Natural killer cell (primary cell): ENCODE measurements at regions not wholly inside any gene's neighbourhood (a gene's known extent, or its start where the extent isn't known, plus 50 kb on each side); places are given as distances from the start of the nearest gene placed in this dataset.

Source experiments
- ATAC-seq, 3 donors: fragments of 150-1000 bp in 2 of 3; fragments of 200-7000 bp in 1 of 3; cut with Tn5 transposase; 1 replicate in 1 of 3; 2 replicates in 2 of 3; pipeline ENCODE4 v1.10.0; 2021; ENCODE audit warnings: mild to moderate bottlenecking in 2 of 3, moderate library complexity in 2 of 3
- DNase-seq, 2 donors: peaks; one replicate each; pipeline versions ENCODE4 v3.0.0 to v3.0.0-alpha.2; 2013 to 2021; ENCODE audit warnings: mixed read lengths in 1 of 2
- H3K27ac ChIP-seq: one replicate; pipeline ENCODE4 v1.5.1; 2013; ENCODE audit warnings: mild to moderate bottlenecking, low read length
- H3K27me3 ChIP-seq: one replicate; pipeline ENCODE4 v1.6.1; 2013; ENCODE audit warnings: low read length; ENCODE audit not compliant: control insufficient read depth, insufficient read depth
- H3K36me3 ChIP-seq: one replicate; pipeline ENCODE4 v1.6.1; 2013; ENCODE audit warnings: low read length; ENCODE audit not compliant: control insufficient read depth, insufficient read depth
- H3K4me1 ChIP-seq: one replicate; pipeline ENCODE4 v1.6.1; 2013; ENCODE audit warnings: low read length; ENCODE audit not compliant: control insufficient read depth, insufficient read depth
- H3K4me3 ChIP-seq: one replicate; pipeline ENCODE4 v1.5.1; 2013; ENCODE audit warnings: low read length
- H3K9me3 ChIP-seq: one replicate; pipeline ENCODE4 v1.6.1; 2013; ENCODE audit warnings: low read length; ENCODE audit not compliant: control insufficient read depth, insufficient read depth
- H3K27ac Mint-ChIP-seq, 2 donors: one replicate each; pipeline ENCODE4 v1.8.0; 2022; ENCODE audit warnings: mild to moderate bottlenecking in 2 of 2, mixed read lengths in 2 of 2, moderate library complexity in 1 of 2
- H3K27me3 Mint-ChIP-seq, 2 donors: one replicate each; pipeline ENCODE4 v1.8.0; 2022; ENCODE audit warnings: low read depth in 2 of 2, mixed read lengths in 2 of 2
- H3K36me3 Mint-ChIP-seq: one replicate; pipeline ENCODE4 v1.8.0; 2022; ENCODE audit warnings: mixed read lengths
- H3K4me1 Mint-ChIP-seq, 2 donors: one replicate each; pipeline ENCODE4 v1.8.0; 2022; ENCODE audit warnings: mixed read lengths in 2 of 2
- H3K4me3 Mint-ChIP-seq: one replicate; pipeline ENCODE4 v1.8.0; 2022; ENCODE audit warnings: mild to moderate bottlenecking, moderate library complexity, mixed read lengths
- H3K9me3 Mint-ChIP-seq, 2 donors: one replicate each; pipeline ENCODE4 v1.8.0; 2022; ENCODE audit warnings: mixed read lengths in 2 of 2
- WGBS: methylation state at CpG from one replicate; pipeline ENCODE4 v1.1.7; 2013; ENCODE audit warnings: missing lambda C conversion rate; ENCODE audit not compliant: insufficient coverage; 5-methylcytosine and 5-hydroxymethylcytosine counted together
- intact Hi-C: fragments of 100-400 bp; cut with micrococcal nuclease; formaldehyde crosslinking; loops from one replicate; pipeline ENCODE4 v1.14.2; 2022
- TF ChIP-seq, protein P1 (sequence below): fragments of 200-600 bp; IDR thresholded peaks from one replicate; pipeline ENCODE4 v1.8.0; 2022; ENCODE audit warnings: antibody characterized with exemption

GRCh38 chr1:30284226-30284625 lies 439.2 kb downstream of the MATN1 start:
- intact Hi-C loops: no loop called here
- TF ChIP-seq, protein P1, sequence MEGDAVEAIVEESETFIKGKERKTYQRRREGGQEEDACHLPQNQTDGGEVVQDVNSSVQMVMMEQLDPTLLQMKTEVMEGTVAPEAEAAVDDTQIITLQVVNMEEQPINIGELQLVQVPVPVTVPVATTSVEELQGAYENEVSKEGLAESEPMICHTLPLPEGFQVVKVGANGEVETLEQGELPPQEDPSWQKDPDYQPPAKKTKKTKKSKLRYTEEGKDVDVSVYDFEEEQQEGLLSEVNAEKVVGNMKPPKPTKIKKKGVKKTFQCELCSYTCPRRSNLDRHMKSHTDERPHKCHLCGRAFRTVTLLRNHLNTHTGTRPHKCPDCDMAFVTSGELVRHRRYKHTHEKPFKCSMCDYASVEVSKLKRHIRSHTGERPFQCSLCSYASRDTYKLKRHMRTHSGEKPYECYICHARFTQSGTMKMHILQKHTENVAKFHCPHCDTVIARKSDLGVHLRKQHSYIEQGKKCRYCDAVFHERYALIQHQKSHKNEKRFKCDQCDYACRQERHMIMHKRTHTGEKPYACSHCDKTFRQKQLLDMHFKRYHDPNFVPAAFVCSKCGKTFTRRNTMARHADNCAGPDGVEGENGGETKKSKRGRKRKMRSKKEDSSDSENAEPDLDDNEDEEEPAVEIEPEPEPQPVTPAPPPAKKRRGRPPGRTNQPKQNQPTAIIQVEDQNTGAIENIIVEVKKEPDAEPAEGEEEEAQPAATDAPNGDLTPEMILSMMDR: no peak
- Histone ChIP-seq H3K4me3 (no peak overlapping the region), H3K27me3 (no peaks in the 10 kb centered on the region), H3K9me3 (peaks cover 14% of the 10 kb centered on the region), H3K27ac (no peak overlapping the region), H3K36me3 (no peaks in the 10 kb centered on the region), H3K4me1 (peaks cover 21% of the 10 kb centered on the region)
- no peak for ATAC-seq
- Mint-ChIP-seq H3K27me3 (peaks cover 5 to 21% of the 10 kb centered on the region in 2 donors), H3K9me3 (peaks cover 3 to 4% of the 10 kb centered on the region in 2 donors), H3K4me3 (peak overlapping the region; percentile 49), H3K36me3 (peaks cover 8% of the 10 kb centered on the region), H3K27ac (no peak overlapping the region), H3K4me1 (peaks cover 32 to 54% of the 10 kb centered on the region in 2 donors)
- 89% methylated on average over 4 of the region's 4 CpGs for WGBS
- DNase-seq: no peak

DNA sequence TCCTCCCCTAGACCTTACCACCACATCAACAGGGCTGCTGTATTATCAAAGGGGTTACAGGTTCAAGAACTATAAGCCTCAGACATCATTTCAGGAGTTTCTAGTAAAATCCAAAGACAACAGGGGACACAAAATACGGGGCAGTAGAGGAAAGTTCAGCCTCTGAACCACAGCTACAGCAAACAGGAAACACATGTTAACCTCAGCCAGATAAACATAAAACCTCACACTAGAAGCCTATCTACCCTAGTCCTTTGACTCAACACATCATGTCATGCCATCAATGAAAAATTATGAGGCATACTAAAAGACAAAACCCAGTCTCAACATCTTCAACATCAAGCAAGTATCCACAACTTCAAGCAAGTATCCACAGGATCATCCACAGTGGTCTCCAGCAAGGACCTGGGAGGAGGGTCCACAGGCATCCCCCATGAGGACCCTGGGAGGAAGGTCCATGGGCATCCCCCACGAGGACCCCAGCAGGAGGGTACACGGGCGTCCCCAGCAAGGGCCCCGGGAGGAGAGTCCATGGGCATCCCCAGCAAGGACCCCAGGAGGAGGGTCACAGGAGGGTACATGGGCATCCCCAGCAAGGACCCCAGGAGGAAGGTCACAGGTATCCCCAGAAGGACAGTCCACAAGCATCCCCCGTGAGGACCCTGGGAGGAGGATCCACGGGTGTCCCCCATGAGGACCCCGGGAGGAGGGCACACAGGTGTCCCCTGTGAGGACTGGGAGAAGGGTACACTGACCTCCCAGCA lies 440.0 kb downstream of the MATN1 start:
- peaks cover 2% of the 10 kb centered on the region for H3K27me3 ChIP-seq
- Mint-ChIP-seq H3K27me3 (peaks cover 5 to 21% of the 10 kb centered on the region in 2 donors), H3K36me3 (peaks cover 8% of the 10 kb centered on the region), H3K9me3 (peaks cover 3 to 4% of the 10 kb centered on the region in 2 donors), H3K4me1 (peaks cover 32 to 54% of the 10 kb centered on the region in 2 donors), H3K4me3 (peak overlapping the region; percentile 51), H3K27ac (peak overlapping the region; percentile 32 to 75)
- H3K4me3 ChIP-seq: no peak overlapping the region
- no peak overlapping the region for H3K27ac ChIP-seq
- intact Hi-C loops: no loop called here
- WGBS: 78% methylated on average over 8 of the region's 8 CpGs
- no peaks in the 10 kb centered on the region for H3K36me3 ChIP-seq
- H3K4me1 ChIP-seq: peaks cover 21% of the 10 kb centered on the region
- peaks cover 14% of the 10 kb centered on the region for H3K9me3 ChIP-seq
- ATAC-seq (peak; percentile 68 to 97 (median 82)), DNase-seq (peak in 1 of 2 donors; percentile 18)
- TF ChIP-seq, protein P1: no peak

GRCh38 chr1:30280572-30280971 lies 442.8 kb downstream of the MATN1 start:
- H3K27ac Mint-ChIP-seq: no peak overlapping the region
- intact Hi-C loops: no loop called here
- H3K4me3 ChIP-seq: no peak overlapping the region
- no peaks in the 10 kb centered on the region for H3K36me3 ChIP-seq
- H3K4me3 Mint-ChIP-seq: no peak overlapping the region
- peaks cover 3% of the 10 kb centered on the region for H3K27me3 ChIP-seq
- peaks cover 5 to 12% of the 10 kb centered on the region in 2 donors for H3K27me3 Mint-ChIP-seq
- 83% methylated on average over 2 of the region's 2 CpGs for WGBS
- H3K27ac ChIP-seq: no peak overlapping the region
- DNase-seq (no peak), ATAC-seq (no peak)
- peaks cover 8% of the 10 kb centered on the region for H3K36me3 Mint-ChIP-seq
- peaks cover 32 to 54% of the 10 kb centered on the region in 2 donors for H3K4me1 Mint-ChIP-seq
- H3K4me1 ChIP-seq: peaks cover 21% of the 10 kb centered on the region
- H3K9me3 Mint-ChIP-seq: peaks cover 3 to 4% of the 10 kb centered on the region in 2 donors
- TF ChIP-seq, protein P1: no peak
- H3K9me3 ChIP-seq: peaks cover 14% of the 10 kb centered on the region
